IMR-90 (cell line): ENCODE measurements at regions not wholly inside any gene's neighbourhood (a gene's known extent, or its start where the extent isn't known, plus 50 kb on each side); places are given as distances from the start of the nearest gene placed in this dataset.

Experiments
- ATAC-seq: fragments of 200-7000 bp; cut with Tn5 transposase; 2 replicates; pipeline ENCODE4 v1.9.1; 2020; ENCODE audit warnings: low read depth, mild to moderate bottlenecking, moderate library complexity
- BruUV-seq: library from RNA; stranded (reverse); fragments of 400-500 nt; replicated peaks from 2 replicates; lab custom pipeline; 2021; lab: Mats Ljungman, UMichigan
- CTCF ChIA-PET: fragments of 300-600 bp; formaldehyde crosslinking; extraction: SDS; loops from one replicate; lab custom pipeline; 2021; ENCODE audit warnings: antibody characterized with exemption; lab: Yijun Ruan, JAX
- POLR2A ChIA-PET: fragments of 300-600 bp; sonication (Branson Sonifier 250); formaldehyde crosslinking; loops from one replicate; lab custom pipeline; 2022; ENCODE audit warnings: antibody characterized with exemption; ENCODE audit not compliant: unreplicated experiment; lab: Charles Lee
- DNase-seq: peaks from one replicate; pipeline ENCODE4 v3.0.0; 2013
- H2AFZ ChIP-seq: replicated peaks from 2 replicates; pipeline ENCODE3; 2013; ENCODE audit warnings: low read length, mild to moderate bottlenecking; ENCODE audit not compliant: poor library complexity
- H2AK5ac ChIP-seq: 2 replicates; pipeline ENCODE4 v1.6.1; 2013; ENCODE audit warnings: low read depth, low read length, inconsistent platforms
- H2AK9ac ChIP-seq: replicated peaks from 2 replicates; pipeline ENCODE3; 2013; ENCODE audit warnings: mild to moderate bottlenecking, low read depth, low read length, moderate library complexity; ENCODE audit not compliant: poor library complexity
- H2BK120ac ChIP-seq: 2 replicates; pipeline ENCODE4 v1.6.1; 2013; ENCODE audit warnings: low read depth, low read length, inconsistent platforms
- H2BK15ac ChIP-seq: 3 replicates; pipeline ENCODE4 v1.6.1; 2013; ENCODE audit warnings: low read depth, low read length, inconsistent platforms
- H2BK20ac ChIP-seq: 2 replicates; pipeline ENCODE4 v1.6.1; 2013; ENCODE audit warnings: low read depth, mild to moderate bottlenecking, inconsistent platforms, low read length, moderate library complexity
- H2BK5ac ChIP-seq: 2 replicates; pipeline ENCODE4 v1.6.1; 2013; ENCODE audit warnings: mild to moderate bottlenecking, low read depth, low read length, inconsistent platforms; ENCODE audit not compliant: poor library complexity, severe bottlenecking
- H3K14ac ChIP-seq: replicated peaks from 2 replicates; pipeline ENCODE4 v1.6.1; 2013; ENCODE audit warnings: low read depth, low read length, inconsistent platforms
- H3K18ac ChIP-seq: 2 replicates; pipeline ENCODE4 v1.6.1; 2013; ENCODE audit warnings: low read depth, low read length, control low read depth
- H3K23ac ChIP-seq: 2 replicates; pipeline ENCODE4 v1.6.1; 2013; ENCODE audit warnings: low read depth, low read length, inconsistent platforms
- H3K27ac ChIP-seq: 2 replicates; pipeline ENCODE4 v1.5.1; 2013; ENCODE audit warnings: mild to moderate bottlenecking, control low read depth, low read length; ENCODE audit not compliant: insufficient read depth
- H3K27me3 ChIP-seq: 2 replicates; pipeline ENCODE4 v1.6.1; 2013; ENCODE audit warnings: low read length; ENCODE audit not compliant: control insufficient read depth, insufficient read depth
- H3K36me3 ChIP-seq: 2 replicates; pipeline ENCODE4 v1.6.1; 2013; ENCODE audit warnings: low read length, mixed read lengths; ENCODE audit not compliant: control insufficient read depth, insufficient read depth
- H3K4ac ChIP-seq: 2 replicates; pipeline ENCODE4 v1.6.1; 2013; ENCODE audit warnings: low read depth, low read length, inconsistent platforms
- H3K4me1 ChIP-seq: 2 replicates; pipeline ENCODE4 v1.6.1; 2013; ENCODE audit warnings: low read length, mixed read lengths; ENCODE audit not compliant: control insufficient read depth, insufficient read depth
- H3K4me2 ChIP-seq: 2 replicates; pipeline ENCODE4 v1.6.1; 2013; ENCODE audit warnings: low read depth, mild to moderate bottlenecking, control low read depth, low read length, moderate library complexity
- H3K4me3 ChIP-seq: 2 replicates; pipeline ENCODE4 v1.5.1; 2013; ENCODE audit warnings: low read depth, mild to moderate bottlenecking, control low read depth, low read length, moderate library complexity; ENCODE audit not compliant: insufficient read depth
- H3K56ac ChIP-seq: 2 replicates; pipeline ENCODE4 v1.6.1; 2013; ENCODE audit warnings: low read length, inconsistent platforms; ENCODE audit not compliant: insufficient read depth; ENCODE audit errors: extremely low read depth
- H3K79me1 ChIP-seq, 2 experiments: 2 replicates each; pipeline ENCODE4 v1.6.1; 2013; ENCODE audit warnings: low read length in 2 of 2, inconsistent platforms in 1 of 2, low read depth in 1 of 2
- H3K9ac ChIP-seq: 2 replicates; pipeline ENCODE4 v1.6.1; 2013; ENCODE audit warnings: low read depth, low read length, control low read depth
- H3K9me1 ChIP-seq: 2 replicates; pipeline ENCODE4 v1.6.1; 2013; ENCODE audit warnings: low read length, inconsistent platforms; ENCODE audit not compliant: insufficient read depth
- H3K9me3 ChIP-seq: 2 replicates; pipeline ENCODE4 v1.6.1; 2013; ENCODE audit warnings: low read length; ENCODE audit not compliant: control insufficient read depth, insufficient read depth
- H4K20me1 ChIP-seq: 2 replicates; pipeline ENCODE4 v1.6.1; 2013; ENCODE audit warnings: low read length, inconsistent platforms; ENCODE audit not compliant: insufficient read depth
- H4K5ac ChIP-seq: 2 replicates; pipeline ENCODE4 v1.6.1; 2013; ENCODE audit warnings: mild to moderate bottlenecking, low read depth, low read length, control low read depth
- H4K8ac ChIP-seq, 2 experiments: 2 replicates each; pipeline ENCODE4 v1.6.1; 2013; ENCODE audit warnings: low read depth in 2 of 2, low read length in 2 of 2, control low read depth in 1 of 2, inconsistent platforms in 1 of 2
- H4K91ac ChIP-seq: 2 replicates; pipeline ENCODE4 v1.6.1; 2013; ENCODE audit warnings: low read depth, low read length, inconsistent platforms; ENCODE audit not compliant: insufficient read depth
- CEBPB ChIP-seq: IDR thresholded peaks from 2 replicates; pipeline ENCODE4 v1.6.1; 2012; ENCODE audit warnings: low read depth, low read length, improper control_type of control experiment
- USF2 ChIP-seq: fragments of 150-350 bp; IDR thresholded peaks from 2 replicates; pipeline ENCODE4 v1.6.1; 2017; ENCODE audit warnings: mild to moderate bottlenecking, antibody characterized with exemption, low read length, low read depth
- WGBS, 2 experiments: methylation state at CpG; one replicate each; pipeline versions ENCODE4 v1.1.5 to v1.1.7; 2013; ENCODE audit warnings: missing lambda C conversion rate in 2 of 2; ENCODE audit not compliant: insufficient read length in 1 of 2; ENCODE audit errors: extremely low coverage in 2 of 2; 5-methylcytosine and 5-hydroxymethylcytosine counted together
- dilution Hi-C: fragments of 300-500 bp; cut with HindIII; formaldehyde crosslinking; loops from one replicate; pipeline ENCODE4 v1.14.3; 2018; ENCODE audit warnings: low sequenced_read_pairs; ENCODE audit not compliant: unreplicated experiment
- in situ Hi-C: fragments of 300-500 bp; cut with MboI; formaldehyde crosslinking; loops from 3 replicates; pipeline ENCODE4 v1.14.3; 2019; ENCODE audit warnings: low sequenced_read_pairs, inconsistent platforms, mixed read lengths
- intact Hi-C: fragments of 100-400 bp; cut with micrococcal nuclease; formaldehyde crosslinking; loops from 2 replicates; pipeline ENCODE4 v1.10.0; 2022

- Histone ChIP-seq H2BK15ac (no peak overlapping the region), H3K4me3 (no peak overlapping the region), H3K4me1 (no peaks in the 10 kb centered on the region), H2BK120ac (no peak overlapping the region), H2BK5ac (no peak overlapping the region), H4K5ac (no peak overlapping the region), H4K8ac (no peak overlapping the region), H3K23ac (no peak overlapping the region), H3K27me3 (no peaks in the 10 kb centered on the region), H3K79me1 (no peaks in the 10 kb centered on the region), H3K18ac (no peak overlapping the region), H2AK5ac (no peak overlapping the region), H3K56ac (no peak overlapping the region), H4K91ac (no peak overlapping the region), H2AFZ (no peak overlapping the region), H2AK9ac (no peak overlapping the region), H3K9me1 (no peaks in the 10 kb centered on the region), H3K4me2 (no peak overlapping the region), H3K27ac (no peak overlapping the region), H3K4ac (no peak overlapping the region), H4K20me1 (no peaks in the 10 kb centered on the region), H2BK20ac (no peak overlapping the region), H3K9me3 (no peaks in the 10 kb centered on the region), H3K36me3 (no peaks in the 10 kb centered on the region), H3K9ac (no peak overlapping the region), H3K14ac (no peak overlapping the region)
- CTCF ChIA-PET: no interaction called here
- POLR2A ChIA-PET: no interaction called here
- ATAC-seq (no peak), DNase-seq (no peak)
- TF ChIP-seq USF2 (no peak), CEBPB (no peak)
- intact Hi-C loops: no loop called here
- WGBS, 2 experiments: 100% methylated on average over 2 of the region's 25 CpGs; no CpG with 5 or more reads in 1 of the 2 experiments
- in situ Hi-C loops: no loop called here
- dilution Hi-C loops: no loop called here
- BruUV-seq: no TSS peak
These were observed 1141.8 kb downstream of the PCDH17 start for GRCh38 chr13:58773280-58773859.
